GM21423 (cell line): ENCODE measurements at regions not wholly inside any gene's neighbourhood (a gene's known extent, or its start where the extent isn't known, plus 50 kb on each side); places are given as distances from the start of the nearest gene placed in this dataset.

Source experiments
- ATAC-seq: cut with Tn5 transposase; IDR thresholded peaks from one replicate; pipeline ENCODE4 v1.9.1; 2021; ENCODE audit warnings: mild to moderate bottlenecking, moderate library complexity; ENCODE audit not compliant: unreplicated experiment

- no peak for ATAC-seq
Measured at GRCh38 chr4:100086766-100087431, 103.4 kb downstream of the DDIT4L start.

GRCh38 chr4:100084892-100085291, 105.4 kb downstream of the DDIT4L start:
- ATAC-seq, result no peak

GRCh38 chr4:100083289-100083688, 107.0 kb downstream of the DDIT4L start:
- no peak for ATAC-seq

- ATAC-seq, result no peak
Measured at GRCh38 chr4:100082852-100083251, 107.4 kb downstream of the DDIT4L start.

GRCh38 chr4:100081491-100081890, 108.8 kb downstream of the DDIT4L start:
- ATAC-seq, result no peak

GRCh38 chr4:100079264-100079663, 111.0 kb downstream of the DDIT4L start:
- no peak for ATAC-seq

GRCh38 chr4:100076753-100077152, 113.5 kb downstream of the DDIT4L start:
- ATAC-seq, result no peak

- no peak for ATAC-seq
Measured at GRCh38 chr4:100075486-100076270, 114.6 kb downstream of the DDIT4L start.

- ATAC-seq, result no peak
Measured at GRCh38 chr4:100075056-100075455, 115.2 kb downstream of the DDIT4L start.

- ATAC-seq, result no peak
Measured at GRCh38 chr4:100071506-100071905, 118.8 kb downstream of the DDIT4L start.

GRCh38 chr4:100070868-100071267, 119.4 kb downstream of the DDIT4L start:
- ATAC-seq, result no peak

- ATAC-seq, result no peak
Measured at GRCh38 chr4:100069207-100069606, 119.1 kb upstream of the H2AZ1 start.

GRCh38 chr4:100067255-100067654, 117.2 kb upstream of the H2AZ1 start:
- no peak for ATAC-seq

GRCh38 chr4:100063355-100063754, 113.3 kb upstream of the H2AZ1 start:
- no peak for ATAC-seq

GRCh38 chr4:100062921-100063320, 112.8 kb upstream of the H2AZ1 start:
- ATAC-seq, result no peak

GRCh38 chr4:100061835-100062234, 111.8 kb upstream of the H2AZ1 start:
- ATAC-seq, result no peak

GRCh38 chr4:100060765-100061416, 110.8 kb upstream of the H2AZ1 start:
- no peak for ATAC-seq

GRCh38 chr4:100059467-100059866, 109.4 kb upstream of the H2AZ1 start:
- ATAC-seq, result no peak

- ATAC-seq, result no peak
Measured at GRCh38 chr4:100056701-100057100, 106.6 kb upstream of the H2AZ1 start.

GRCh38 chr4:100054071-100054470, 104.0 kb upstream of the H2AZ1 start:
- no peak for ATAC-seq

- no peak for ATAC-seq
Measured at GRCh38 chr4:100049872-100050271, 99.8 kb upstream of the H2AZ1 start.

GRCh38 chr4:100042711-100043110, 92.6 kb upstream of the H2AZ1 start:
- no peak for ATAC-seq
